Nephron progenitor cell (in vitro differentiated cells): ENCODE measurements at regions not wholly inside any gene's neighbourhood (a gene's known extent, or its start where the extent isn't known, plus 50 kb on each side); places are given as distances from the start of the nearest gene placed in this dataset.

ENCODE experiments used
- DNase-seq: peaks from one replicate; pipeline ENCODE4 v3.0.0; 2021
- H3K27ac Mint-ChIP-seq: 2 replicates; pipeline ENCODE4 v1.8.0; 2021; ENCODE audit warnings: mild to moderate bottlenecking, moderate library complexity, mixed read lengths
- H3K27me3 Mint-ChIP-seq: 2 replicates; pipeline ENCODE4 v1.8.0; 2021; ENCODE audit warnings: mild to moderate bottlenecking, low read depth, mixed read lengths; ENCODE audit not compliant: poor library complexity
- H3K36me3 Mint-ChIP-seq: 2 replicates; pipeline ENCODE4 v1.8.0; 2021; ENCODE audit warnings: low read depth, mixed read lengths
- H3K4me1 Mint-ChIP-seq: 2 replicates; pipeline ENCODE4 v1.8.0; 2021; ENCODE audit warnings: mixed read lengths
- H3K4me3 Mint-ChIP-seq: 2 replicates; pipeline ENCODE4 v1.8.0; 2021; ENCODE audit warnings: mild to moderate bottlenecking, moderate library complexity, mixed read lengths
- H3K9me3 Mint-ChIP-seq: 2 replicates; pipeline ENCODE4 v1.8.0; 2021; ENCODE audit warnings: mild to moderate bottlenecking, moderate library complexity, mixed read lengths
- TF ChIP-seq, protein P1 (sequence below): fragments of 200-600 bp; sonication (generic); IDR thresholded peaks from 2 replicates; pipeline ENCODE4 v1.5.0; 2021; ENCODE audit warnings: antibody characterized with exemption

DNA sequence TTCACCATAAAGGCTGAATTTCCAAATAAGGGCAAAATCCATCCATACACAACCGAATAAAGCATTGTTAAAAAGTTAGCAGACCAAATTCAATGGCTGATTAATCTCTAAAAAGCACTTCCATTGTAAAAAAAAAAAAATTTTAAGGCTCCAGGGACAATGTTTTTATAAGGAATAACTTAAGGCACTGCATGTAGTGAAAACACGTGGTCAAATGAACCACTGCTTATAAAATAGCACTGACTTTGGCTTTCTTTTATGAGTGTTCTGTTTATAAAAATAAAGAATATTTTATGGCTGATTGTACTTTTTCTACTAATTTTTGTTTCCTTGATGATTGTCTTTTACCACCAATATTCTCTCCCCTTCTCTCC is 409.3 kb upstream of the KCNH7 start:
- DNase-seq, result no peak

GRCh38 chr2:163247156-163247846 is 408.7 kb upstream of the KCNH7 start:
- no peaks in the 10 kb centered on the region for H3K27me3 Mint-ChIP-seq
- TF ChIP-seq, protein P1, sequence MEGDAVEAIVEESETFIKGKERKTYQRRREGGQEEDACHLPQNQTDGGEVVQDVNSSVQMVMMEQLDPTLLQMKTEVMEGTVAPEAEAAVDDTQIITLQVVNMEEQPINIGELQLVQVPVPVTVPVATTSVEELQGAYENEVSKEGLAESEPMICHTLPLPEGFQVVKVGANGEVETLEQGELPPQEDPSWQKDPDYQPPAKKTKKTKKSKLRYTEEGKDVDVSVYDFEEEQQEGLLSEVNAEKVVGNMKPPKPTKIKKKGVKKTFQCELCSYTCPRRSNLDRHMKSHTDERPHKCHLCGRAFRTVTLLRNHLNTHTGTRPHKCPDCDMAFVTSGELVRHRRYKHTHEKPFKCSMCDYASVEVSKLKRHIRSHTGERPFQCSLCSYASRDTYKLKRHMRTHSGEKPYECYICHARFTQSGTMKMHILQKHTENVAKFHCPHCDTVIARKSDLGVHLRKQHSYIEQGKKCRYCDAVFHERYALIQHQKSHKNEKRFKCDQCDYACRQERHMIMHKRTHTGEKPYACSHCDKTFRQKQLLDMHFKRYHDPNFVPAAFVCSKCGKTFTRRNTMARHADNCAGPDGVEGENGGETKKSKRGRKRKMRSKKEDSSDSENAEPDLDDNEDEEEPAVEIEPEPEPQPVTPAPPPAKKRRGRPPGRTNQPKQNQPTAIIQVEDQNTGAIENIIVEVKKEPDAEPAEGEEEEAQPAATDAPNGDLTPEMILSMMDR, result no peak
- DNase-seq, result no peak
- H3K36me3 Mint-ChIP-seq, result no peaks in the 10 kb centered on the region
- peaks cover 4% of the 10 kb centered on the region for H3K9me3 Mint-ChIP-seq
- no peak overlapping the region for H3K4me3 Mint-ChIP-seq
- no peak overlapping the region for H3K27ac Mint-ChIP-seq
- H3K4me1 Mint-ChIP-seq, result peaks cover 16% of the 10 kb centered on the region

More for the DNA sequence above, 409.3 kb upstream of the KCNH7 start:
- H3K27ac Mint-ChIP-seq, result no peak overlapping the region
- H3K9me3 Mint-ChIP-seq, result peaks cover 4% of the 10 kb centered on the region
- TF ChIP-seq, protein P1, result no peak
- no peaks in the 10 kb centered on the region for H3K27me3 Mint-ChIP-seq
- peaks cover 16% of the 10 kb centered on the region for H3K4me1 Mint-ChIP-seq
- no peaks in the 10 kb centered on the region for H3K36me3 Mint-ChIP-seq
- no peak overlapping the region for H3K4me3 Mint-ChIP-seq

DNA sequence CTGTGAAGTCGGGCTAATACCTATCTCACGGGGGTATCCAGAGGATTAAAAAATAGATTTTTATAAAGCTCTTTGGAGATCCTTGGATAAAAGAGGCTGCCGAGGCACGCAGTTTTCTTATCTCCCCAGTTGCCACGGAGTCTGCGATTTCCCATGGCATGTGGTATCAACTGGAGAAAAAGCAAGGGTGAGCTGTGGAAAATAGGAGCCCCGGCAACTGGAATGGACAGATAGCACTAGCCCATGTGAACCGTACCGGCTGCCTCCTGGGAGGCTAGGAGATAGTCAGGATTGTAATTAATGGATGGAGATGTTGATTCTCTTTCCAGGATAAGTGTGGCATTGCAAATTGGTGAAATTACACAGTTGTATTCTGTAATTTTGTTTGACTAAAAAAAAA is 407.6 kb upstream of the KCNH7 start:
- H3K4me3 Mint-ChIP-seq, result no peak overlapping the region
- no peak overlapping the region for H3K27ac Mint-ChIP-seq
- TF ChIP-seq, protein P1, result no peak
- no peaks in the 10 kb centered on the region for H3K36me3 Mint-ChIP-seq
- H3K9me3 Mint-ChIP-seq, result peaks cover 4% of the 10 kb centered on the region
- H3K4me1 Mint-ChIP-seq, result peaks cover 16% of the 10 kb centered on the region
- no peak for DNase-seq
- no peaks in the 10 kb centered on the region for H3K27me3 Mint-ChIP-seq

DNA sequence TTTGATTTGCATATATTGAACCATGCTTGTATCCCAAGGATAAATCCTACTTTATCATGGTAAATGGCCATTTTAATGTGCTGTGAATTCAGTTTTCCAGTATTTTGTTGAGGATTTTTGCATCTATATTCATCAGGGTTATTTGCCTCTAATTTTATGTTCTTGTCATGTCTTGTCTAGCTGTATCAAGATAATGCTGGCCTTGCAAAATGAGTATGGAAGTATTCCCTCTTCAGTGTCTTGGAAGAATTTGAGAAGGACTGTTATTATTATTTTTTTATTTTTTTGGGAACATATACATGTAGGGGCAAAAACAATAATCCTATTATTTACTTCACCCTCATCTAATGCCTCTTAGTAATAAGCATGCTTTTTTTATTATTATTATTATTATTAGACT is 398.0 kb upstream of the KCNH7 start:
- DNase-seq, result no peak
- peaks cover 25% of the 10 kb centered on the region for H3K9me3 Mint-ChIP-seq
- TF ChIP-seq, protein P1, result no peak
- no peak overlapping the region for H3K27ac Mint-ChIP-seq
- no peaks in the 10 kb centered on the region for H3K36me3 Mint-ChIP-seq
- no peak overlapping the region for H3K4me3 Mint-ChIP-seq
- no peaks in the 10 kb centered on the region for H3K4me1 Mint-ChIP-seq
- peaks cover 4% of the 10 kb centered on the region for H3K27me3 Mint-ChIP-seq

DNA sequence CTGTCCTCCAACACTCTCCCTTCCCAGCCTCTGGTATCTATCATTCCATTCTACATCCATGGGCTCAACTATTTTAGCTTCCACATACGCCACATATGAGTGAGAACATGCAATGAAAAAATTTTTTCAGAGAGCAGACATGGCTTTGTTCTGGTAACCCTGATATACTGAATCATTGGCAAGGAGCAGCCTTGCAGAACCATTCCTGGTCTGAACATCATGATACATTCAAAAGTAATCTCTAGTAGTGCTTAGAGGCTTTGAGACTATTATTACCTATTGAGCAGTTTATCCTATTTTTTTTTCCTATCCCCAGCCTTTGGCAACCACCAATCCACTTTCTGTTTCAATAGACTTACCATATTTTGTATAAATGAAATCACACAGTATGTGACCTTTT is 393.1 kb upstream of the KCNH7 start:
- DNase-seq, result no peak
- Mint-ChIP-seq H3K27ac (no peak overlapping the region), H3K4me1 (no peaks in the 10 kb centered on the region), H3K27me3 (no peaks in the 10 kb centered on the region), H3K4me3 (no peak overlapping the region), H3K9me3 (no peaks in the 10 kb centered on the region), H3K36me3 (no peaks in the 10 kb centered on the region)
- TF ChIP-seq, protein P1, result no peak

DNA sequence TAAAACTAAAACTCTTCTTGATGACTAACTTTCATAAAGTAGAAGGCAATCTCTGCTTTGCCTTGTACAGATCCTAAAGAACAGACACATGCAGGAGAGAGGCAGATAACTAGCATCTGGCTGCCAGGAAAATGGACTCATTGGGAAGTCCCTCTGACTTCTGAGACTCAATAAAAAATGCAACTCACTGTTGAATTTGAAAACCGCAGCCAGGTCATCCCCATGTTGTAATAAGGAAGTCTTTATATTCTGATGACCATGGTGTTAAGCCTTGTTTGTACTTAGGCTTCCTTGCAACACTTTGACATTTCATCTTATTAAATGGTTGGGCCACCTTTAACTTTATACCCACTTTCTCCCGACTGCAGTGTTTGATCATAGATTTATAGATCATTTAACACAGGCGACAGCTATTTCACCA is 375.1 kb upstream of the KCNH7 start:
- no peak overlapping the region for H3K27ac Mint-ChIP-seq
- no peaks in the 10 kb centered on the region for H3K9me3 Mint-ChIP-seq
- no peaks in the 10 kb centered on the region for H3K36me3 Mint-ChIP-seq
- TF ChIP-seq, protein P1, result no peak
- no peak for DNase-seq
- H3K4me3 Mint-ChIP-seq, result no peak overlapping the region
- H3K27me3 Mint-ChIP-seq, result no peaks in the 10 kb centered on the region
- H3K4me1 Mint-ChIP-seq, result no peaks in the 10 kb centered on the region
